HG03097 (cell line): ENCODE measurements at regions not wholly inside any gene's neighbourhood (a gene's known extent, or its start where the extent isn't known, plus 50 kb on each side); places are given as distances from the start of the nearest gene placed in this dataset.
"Not testable (repeated sequence)": the region's sequence is repeated elsewhere in the genome, so short reads cannot be mapped to it uniquely, and the experiment has no call there.

Source experiments
- ATAC-seq: cut with Tn5 transposase; IDR thresholded peaks from one replicate; pipeline ENCODE4 v1.9.1; 2021; ENCODE audit not compliant: unreplicated experiment, low FRiP score

GRCh38 chr2:186159101-186159500 lies 327.0 kb upstream of the ZC3H15 start:
- ATAC-seq = no peak

- ATAC-seq = no peak
These were observed 321.7 kb upstream of the ZC3H15 start for GRCh38 chr2:186164325-186164724.

- ATAC-seq = no peak
These were observed 315.4 kb upstream of the ZC3H15 start for GRCh38 chr2:186170693-186171092.

- no peak for ATAC-seq
These were observed 304.4 kb upstream of the ZC3H15 start for GRCh38 chr2:186181625-186182024.

GRCh38 chr2:186182366-186182765 lies 303.7 kb upstream of the ZC3H15 start:
- not testable (repeated sequence) for ATAC-seq

- ATAC-seq = no peak
These were observed 302.7 kb upstream of the ZC3H15 start for GRCh38 chr2:186183406-186183805.

GRCh38 chr2:186187854-186188253 lies 298.2 kb upstream of the ZC3H15 start:
- no peak for ATAC-seq

GRCh38 chr2:186189816-186190215 lies 296.2 kb upstream of the ZC3H15 start:
- no peak for ATAC-seq

GRCh38 chr2:186195696-186196095 lies 290.4 kb upstream of the ZC3H15 start:
- ATAC-seq = no peak

GRCh38 chr2:186197955-186198354 lies 288.1 kb upstream of the ZC3H15 start:
- no peak for ATAC-seq

GRCh38 chr2:186199029-186199428 lies 287.0 kb upstream of the ZC3H15 start:
- no peak for ATAC-seq

GRCh38 chr2:186201371-186201770 lies 284.7 kb upstream of the ZC3H15 start:
- ATAC-seq = no peak

- ATAC-seq = no peak
These were observed 280.7 kb upstream of the ZC3H15 start for GRCh38 chr2:186205254-186205911.

- ATAC-seq = no peak
These were observed 276.5 kb upstream of the ZC3H15 start for GRCh38 chr2:186209532-186209931.

GRCh38 chr2:186220409-186220808 lies 265.7 kb upstream of the ZC3H15 start:
- ATAC-seq = no peak

GRCh38 chr2:186229265-186229664 lies 256.8 kb upstream of the ZC3H15 start:
- no peak for ATAC-seq

GRCh38 chr2:186241874-186242273 lies 244.2 kb upstream of the ZC3H15 start:
- ATAC-seq = no peak

GRCh38 chr2:186254759-186255158 lies 231.3 kb upstream of the ZC3H15 start:
- ATAC-seq = no peak

- no peak for ATAC-seq
These were observed 230.2 kb upstream of the ZC3H15 start for GRCh38 chr2:186255823-186256222.

GRCh38 chr2:186256540-186256939 lies 229.5 kb upstream of the ZC3H15 start:
- ATAC-seq = no peak

GRCh38 chr2:186263673-186264250 lies 222.3 kb upstream of the ZC3H15 start:
- ATAC-seq = no peak

- no peak for ATAC-seq
These were observed 216.5 kb upstream of the ZC3H15 start for GRCh38 chr2:186269536-186269935.

GRCh38 chr2:186273953-186274352 lies 212.1 kb upstream of the ZC3H15 start:
- ATAC-seq = no peak
